ENCODE measurements at regions not wholly inside any gene's neighbourhood (a gene's known extent, or its start where the extent isn't known, plus 50 kb on each side); places are given as distances from the start of the nearest gene placed in this dataset.
"Not testable (repeated sequence)": the region's sequence is repeated elsewhere in the genome, so short reads cannot be mapped to it uniquely, and the experiment has no call there.

GRCh38 chr18:77329651-77330050, 80.0 kb downstream of the GALR1 start:
- no peak for DNase-seq

- DNase-seq, result no peak
These were observed 85.2 kb downstream of the GALR1 start for GRCh38 chr18:77334876-77335275.

GRCh38 chr18:77337604-77338003, 88.0 kb downstream of the GALR1 start:
- DNase-seq, result no peak

- no peak for DNase-seq
These were observed 89.4 kb downstream of the GALR1 start for GRCh38 chr18:77339093-77339492.

GRCh38 chr18:77339623-77340022, 90.0 kb downstream of the GALR1 start:
- DNase-seq, result no peak

- no peak for DNase-seq
These were observed 91.2 kb downstream of the GALR1 start for GRCh38 chr18:77340815-77341214.

- DNase-seq, result no peak
These were observed 92.1 kb downstream of the GALR1 start for GRCh38 chr18:77341527-77342325.

- DNase-seq, result no peak
These were observed 93.1 kb downstream of the GALR1 start for GRCh38 chr18:77342736-77343135.

- DNase-seq, result no peak
These were observed 94.3 kb downstream of the GALR1 start for GRCh38 chr18:77343846-77344510.

- no peak for DNase-seq
These were observed 95.3 kb downstream of the GALR1 start for GRCh38 chr18:77344786-77345500.

- DNase-seq, result no peak
These were observed 96.7 kb downstream of the GALR1 start for GRCh38 chr18:77346208-77346810.

GRCh38 chr18:77353349-77353748, 103.7 kb downstream of the GALR1 start:
- DNase-seq, result not testable (repeated sequence)

- DNase-seq, result no peak
These were observed 110.1 kb downstream of the GALR1 start for GRCh38 chr18:77359561-77360314.

- no peak for DNase-seq
These were observed 110.9 kb downstream of the GALR1 start for GRCh38 chr18:77360315-77361190.

- no peak for DNase-seq
These were observed 111.7 kb downstream of the GALR1 start for GRCh38 chr18:77361382-77361781.

GRCh38 chr18:77365667-77366066, 116.0 kb downstream of the GALR1 start:
- no peak for DNase-seq

GRCh38 chr18:77366067-77366719, 116.5 kb downstream of the GALR1 start:
- DNase-seq, result no peak

- DNase-seq, result peak; percentile 19
These were observed 117.3 kb downstream of the GALR1 start for GRCh38 chr18:77366720-77367641.

GRCh38 chr18:77369644-77370043, 120.0 kb downstream of the GALR1 start:
- DNase-seq, result no peak
